ENCODE measurements at regions not wholly inside any gene's neighbourhood (a gene's known extent, or its start where the extent isn't known, plus 50 kb on each side); places are given as distances from the start of the nearest gene placed in this dataset.

GRCh38 chr4:12172198-12172973 lies 743.7 kb upstream of the HS3ST1 start:
- TF ChIP-seq, protein P1, sequence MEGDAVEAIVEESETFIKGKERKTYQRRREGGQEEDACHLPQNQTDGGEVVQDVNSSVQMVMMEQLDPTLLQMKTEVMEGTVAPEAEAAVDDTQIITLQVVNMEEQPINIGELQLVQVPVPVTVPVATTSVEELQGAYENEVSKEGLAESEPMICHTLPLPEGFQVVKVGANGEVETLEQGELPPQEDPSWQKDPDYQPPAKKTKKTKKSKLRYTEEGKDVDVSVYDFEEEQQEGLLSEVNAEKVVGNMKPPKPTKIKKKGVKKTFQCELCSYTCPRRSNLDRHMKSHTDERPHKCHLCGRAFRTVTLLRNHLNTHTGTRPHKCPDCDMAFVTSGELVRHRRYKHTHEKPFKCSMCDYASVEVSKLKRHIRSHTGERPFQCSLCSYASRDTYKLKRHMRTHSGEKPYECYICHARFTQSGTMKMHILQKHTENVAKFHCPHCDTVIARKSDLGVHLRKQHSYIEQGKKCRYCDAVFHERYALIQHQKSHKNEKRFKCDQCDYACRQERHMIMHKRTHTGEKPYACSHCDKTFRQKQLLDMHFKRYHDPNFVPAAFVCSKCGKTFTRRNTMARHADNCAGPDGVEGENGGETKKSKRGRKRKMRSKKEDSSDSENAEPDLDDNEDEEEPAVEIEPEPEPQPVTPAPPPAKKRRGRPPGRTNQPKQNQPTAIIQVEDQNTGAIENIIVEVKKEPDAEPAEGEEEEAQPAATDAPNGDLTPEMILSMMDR (IDR thresholded peaks at IDR 0.05; ENCODE audit: poor library complexity, severe bottlenecking): no peak
- TF ChIP-seq EZH2 (IDR thresholded peaks at IDR 0.05; ENCODE audit: borderline replicate concordance, insufficient read depth, low read length, poor library complexity, severe bottlenecking) (no peak), POLR2AphosphoS5 (IDR thresholded peaks at IDR 0.05) (no peak)
